ENCODE measurements at regions not wholly inside any gene's neighbourhood (a gene's known extent, or its start where the extent isn't known, plus 50 kb on each side); places are given as distances from the start of the nearest gene placed in this dataset.

GRCh38 chr3:103075282-103075681, 640.5 kb downstream of the ZPLD1 start:
- no peak for DNase-seq

DNA sequence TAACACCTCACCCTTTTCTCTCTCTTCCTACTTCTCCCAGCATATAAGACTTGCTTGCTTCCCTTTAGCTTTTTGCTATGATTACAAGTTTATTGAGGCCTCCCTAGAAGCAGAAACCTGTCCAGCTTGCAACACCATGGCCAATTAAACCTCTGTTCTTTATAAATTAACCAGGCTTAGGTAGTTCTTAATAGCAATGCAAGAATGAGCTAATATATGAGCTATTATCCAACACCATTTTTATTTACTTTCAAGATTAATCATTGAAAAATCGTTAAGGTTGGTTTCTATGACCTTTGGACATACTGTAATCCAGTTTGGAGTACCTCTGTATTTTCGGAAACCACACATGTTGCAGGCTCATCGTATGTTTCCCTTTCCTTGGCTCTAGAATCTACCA, 643.1 kb downstream of the ZPLD1 start:
- no peak for DNase-seq

- DNase-seq, result no peak
Measured at GRCh38 chr3:103082501-103082900, 647.7 kb downstream of the ZPLD1 start.

- no peak for DNase-seq
Measured at GRCh38 chr3:103083848-103084631, 649.2 kb downstream of the ZPLD1 start.

DNA sequence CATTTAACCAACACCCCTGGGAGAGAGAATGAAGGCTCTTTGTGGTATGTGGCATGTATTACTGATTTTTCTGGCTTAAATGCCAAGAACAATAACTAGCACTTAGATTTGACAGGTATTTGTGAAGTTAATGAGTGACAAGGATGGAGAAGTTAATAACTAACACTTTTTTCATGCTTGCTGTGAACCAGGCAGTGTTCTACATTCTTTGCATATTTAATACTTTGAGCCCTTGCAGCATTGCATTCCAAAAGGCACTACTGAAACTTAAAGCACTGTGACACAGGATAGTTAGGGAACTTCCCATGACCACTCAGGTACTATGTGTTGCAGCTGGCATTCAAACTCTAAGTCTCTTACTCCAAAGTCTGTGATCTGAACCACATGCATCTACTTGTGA, 650.6 kb downstream of the ZPLD1 start:
- DNase-seq, result no peak

DNA sequence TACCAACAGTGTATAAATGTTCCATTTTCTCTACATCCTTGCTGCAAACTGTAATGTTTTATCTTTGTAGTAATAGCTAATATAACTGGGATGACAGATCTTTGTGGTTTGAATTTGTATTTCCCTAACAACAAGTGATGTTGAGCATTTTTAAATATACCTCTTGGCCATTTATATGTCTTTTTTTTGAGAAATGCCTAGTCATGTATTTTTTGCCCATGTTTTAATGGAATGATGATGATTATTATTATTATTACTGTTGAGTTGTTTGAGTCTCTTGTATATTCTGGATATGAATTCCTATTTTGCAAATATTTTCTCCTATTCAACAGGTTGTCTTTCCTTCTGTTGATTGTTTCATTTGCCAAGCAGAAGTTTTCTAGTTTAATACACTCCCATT, 654.9 kb downstream of the ZPLD1 start:
- DNase-seq, result no peak

GRCh38 chr3:103105206-103105605, 670.4 kb downstream of the ZPLD1 start:
- DNase-seq, result no peak

DNA sequence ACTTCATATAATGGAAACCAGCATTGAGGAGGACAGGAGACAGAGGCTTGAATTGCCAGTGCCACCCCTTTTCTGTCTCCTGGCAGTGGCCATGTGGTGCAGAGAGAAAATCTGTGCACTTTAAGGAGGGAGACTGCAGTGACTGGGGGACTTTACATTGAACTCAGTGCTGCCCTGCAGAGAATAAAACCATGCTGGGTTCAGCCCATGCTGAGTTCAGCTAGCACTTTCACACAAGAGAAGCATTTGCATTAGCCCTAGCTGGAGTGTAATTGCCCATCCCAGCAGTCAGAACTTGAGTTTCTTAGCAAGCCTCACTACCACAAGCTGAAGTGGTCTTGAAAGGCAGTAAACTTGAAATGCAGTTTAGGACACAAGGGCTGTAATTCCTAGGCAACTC, 677.5 kb downstream of the ZPLD1 start:
- DNase-seq, result no peak

GRCh38 chr3:103126115-103126514, 691.3 kb downstream of the ZPLD1 start:
- DNase-seq, result no peak

- no peak for DNase-seq
Measured at GRCh38 chr3:103127098-103127630, 692.3 kb downstream of the ZPLD1 start.

- no peak for DNase-seq
Measured at GRCh38 chr3:103127737-103128136, 692.9 kb downstream of the ZPLD1 start.

GRCh38 chr3:103134023-103134724, 699.4 kb downstream of the ZPLD1 start:
- no peak for DNase-seq

DNA sequence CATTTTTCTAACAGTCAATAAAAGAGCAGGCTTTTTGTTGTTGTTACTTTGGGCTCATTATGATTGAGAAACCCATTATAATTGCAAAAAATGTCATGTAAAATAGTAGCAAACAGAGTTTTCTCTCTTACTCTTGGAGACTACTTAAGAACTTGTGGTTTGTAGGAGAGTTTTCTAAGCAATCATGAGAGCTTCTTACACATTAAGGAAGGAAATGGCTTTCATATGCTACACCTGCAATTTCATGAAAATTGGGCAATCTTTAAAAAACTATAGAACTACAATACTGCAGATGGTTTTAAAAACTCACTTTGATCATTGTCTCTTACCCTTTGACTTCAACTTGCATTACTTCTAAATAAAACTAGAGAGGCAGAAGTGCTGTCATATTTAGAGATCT, 701.8 kb downstream of the ZPLD1 start:
- DNase-seq, result no peak

GRCh38 chr3:103137830-103138229, 703.0 kb downstream of the ZPLD1 start:
- no peak for DNase-seq

DNA sequence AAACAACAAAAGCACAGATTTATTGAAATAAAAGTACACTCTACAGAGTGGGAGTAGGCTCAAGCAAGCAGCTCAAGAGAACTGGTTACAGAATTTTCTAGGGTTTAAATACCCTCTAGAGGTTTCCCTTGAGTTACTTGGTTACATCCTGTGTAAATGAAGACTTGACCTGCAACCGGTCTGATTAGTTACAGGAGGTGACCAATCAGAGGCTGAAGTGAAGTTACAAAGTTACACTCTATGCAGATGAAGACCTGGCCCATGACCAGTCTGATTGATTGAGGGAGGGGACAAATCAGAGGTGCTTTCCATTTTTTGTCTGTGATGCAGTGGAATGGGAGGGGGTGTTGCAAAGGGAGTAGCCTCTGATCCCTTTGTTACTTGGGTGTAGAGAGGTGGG, 723.4 kb downstream of the ZPLD1 start:
- DNase-seq, result no peak

DNA sequence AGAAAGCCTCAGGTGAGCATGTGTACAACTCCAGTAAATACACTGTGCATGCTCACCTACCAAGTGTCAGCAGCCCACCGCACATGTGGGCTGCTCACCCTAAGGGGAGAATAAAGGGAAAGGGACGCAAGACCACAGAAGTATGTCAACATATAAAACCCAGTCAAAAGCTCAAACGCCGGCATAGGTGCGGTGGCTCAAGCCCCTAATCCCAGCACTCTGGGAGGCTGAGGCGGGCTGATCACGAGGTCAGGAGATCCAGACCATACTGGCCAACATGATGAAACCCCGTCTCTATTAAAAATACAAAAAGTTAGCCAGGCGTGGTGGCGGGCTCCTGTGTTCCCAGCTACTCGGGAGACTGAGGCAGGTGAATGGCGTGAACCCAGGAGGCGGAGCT, 732.1 kb downstream of the ZPLD1 start:
- DNase-seq, result no peak

DNA sequence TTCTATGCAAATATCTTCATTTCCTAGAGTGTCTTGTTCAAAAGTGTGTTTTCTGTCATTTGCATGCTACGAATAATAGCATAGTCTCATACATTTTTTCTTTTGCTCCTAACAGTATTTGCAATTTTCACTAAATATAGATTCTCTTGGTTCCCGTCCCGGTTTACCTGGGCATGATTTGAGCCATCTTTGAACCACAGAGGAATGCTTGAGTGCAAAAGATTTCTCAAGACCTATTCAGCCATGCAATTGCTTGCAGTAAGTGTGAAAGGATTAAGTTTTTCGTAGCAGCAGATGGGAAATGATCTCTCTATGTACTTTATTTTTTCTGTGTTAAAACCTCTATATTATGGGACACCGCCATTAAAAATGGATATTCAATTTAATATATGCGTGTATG, 733.0 kb downstream of the ZPLD1 start:
- no peak for DNase-seq

DNA sequence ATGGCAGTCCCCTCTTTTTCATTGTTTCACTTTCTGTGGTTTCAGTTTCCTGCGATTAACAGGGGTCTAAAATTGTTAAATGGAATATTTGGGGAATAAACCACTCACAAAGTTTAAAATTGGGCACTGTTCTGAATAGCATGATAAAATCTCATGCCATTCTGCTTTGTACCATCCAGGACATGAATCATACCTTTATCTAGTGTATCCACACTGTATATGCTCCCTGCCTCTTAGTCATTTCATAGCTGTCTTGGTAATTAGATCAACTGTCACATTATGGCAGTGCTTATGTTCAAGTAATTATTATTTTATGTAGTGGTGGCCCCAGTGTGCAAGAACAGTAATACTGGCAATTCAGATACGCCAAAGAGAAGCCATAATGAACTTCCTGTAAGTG, 734.5 kb downstream of the ZPLD1 start:
- DNase-seq, result no peak

- DNase-seq, result no peak
Measured at GRCh38 chr3:103170651-103171050, 735.8 kb downstream of the ZPLD1 start.

- no peak for DNase-seq
Measured at GRCh38 chr3:103173940-103174339, 739.1 kb downstream of the ZPLD1 start.

DNA sequence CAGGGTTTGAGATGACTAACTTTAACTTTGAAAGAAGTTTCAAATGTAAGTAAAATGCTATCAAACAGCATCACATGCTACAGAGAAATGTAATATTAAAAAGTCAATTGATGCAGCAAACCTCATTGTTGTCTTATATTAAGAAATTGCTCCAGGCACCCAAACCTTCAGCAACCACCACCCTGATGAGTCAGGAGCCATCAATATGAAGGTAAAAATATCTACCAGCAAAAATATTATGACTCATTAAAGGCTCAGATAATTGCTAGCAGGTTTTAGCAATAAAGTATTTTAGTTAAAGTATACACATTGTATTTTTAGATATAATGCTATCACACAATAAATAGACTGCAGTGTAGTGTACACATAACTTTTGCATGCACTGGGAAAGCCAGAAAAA, 746.3 kb downstream of the ZPLD1 start:
- DNase-seq, result no peak

DNA sequence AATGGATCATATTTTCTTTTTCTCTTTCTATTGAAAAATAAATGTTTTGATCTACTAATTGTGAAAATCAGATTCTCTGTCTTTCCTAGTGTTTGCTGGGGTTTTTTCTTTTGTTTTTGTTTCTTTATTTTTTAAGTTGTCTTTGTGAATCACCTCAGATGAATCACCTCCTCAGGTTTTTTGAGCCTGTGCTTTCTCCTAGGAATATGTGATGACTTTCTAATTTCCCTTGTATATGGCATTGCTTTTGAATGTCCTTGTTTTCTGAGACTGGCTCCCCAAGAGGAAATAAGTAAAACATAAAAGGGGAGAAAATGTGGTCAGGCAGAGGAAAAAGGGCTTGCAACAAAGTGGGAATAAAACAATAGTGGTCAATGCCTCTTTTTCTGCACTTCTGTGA, 750.0 kb downstream of the ZPLD1 start:
- DNase-seq, result no peak

GRCh38 chr3:103189941-103190340, 755.1 kb downstream of the ZPLD1 start:
- no peak for DNase-seq

DNA sequence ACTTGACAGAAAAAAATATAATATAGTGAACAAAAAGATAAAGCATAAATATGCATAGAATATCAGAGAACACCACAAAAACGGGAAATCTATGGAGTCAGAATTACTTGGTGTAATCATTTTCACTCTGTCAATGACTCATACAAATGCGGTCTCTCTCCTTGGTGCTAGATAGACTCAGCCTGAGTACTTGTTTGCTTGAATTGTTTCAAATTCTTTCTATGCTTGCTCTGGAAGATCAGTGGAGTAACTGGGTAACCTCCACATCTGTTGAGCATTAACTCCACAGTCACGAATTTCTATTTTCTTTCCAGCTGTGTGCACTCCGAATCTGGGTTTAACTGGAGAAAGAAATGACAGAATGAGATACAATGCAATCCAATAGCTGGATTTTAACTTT, 760.4 kb downstream of the ZPLD1 start:
- no peak for DNase-seq
